ENCODE measurements at regions not wholly inside any gene's neighbourhood (a gene's known extent, or its start where the extent isn't known, plus 50 kb on each side); places are given as distances from the start of the nearest gene placed in this dataset.
A peak's percentile ranks its signal among the peaks of the same experiment; 100 is the strongest.

DNA sequence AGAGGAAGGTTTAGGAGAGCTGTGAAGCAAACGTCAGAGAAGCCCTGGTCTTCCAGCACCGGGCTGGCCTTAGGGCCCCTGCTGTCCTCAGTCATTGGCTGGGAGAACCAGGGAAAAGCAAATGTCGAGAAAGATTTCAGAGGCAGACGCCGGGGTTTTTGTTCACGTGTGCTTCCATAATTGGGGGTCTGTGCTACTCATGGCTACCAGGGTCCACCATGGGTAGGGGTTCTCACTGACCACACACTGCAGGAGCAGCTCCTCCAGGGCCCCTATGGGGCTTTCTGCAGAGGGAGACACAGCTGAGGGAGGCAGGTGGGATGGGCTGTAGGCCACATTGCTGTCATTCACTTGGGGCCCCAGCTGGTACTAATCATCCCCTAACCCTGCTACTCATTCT, 291.8 kb upstream of the FOXQ1 start:
- Mint-ChIP-seq H3K27ac (ENCODE audit: unreplicated experiment) (no peak overlapping the region), H3K4me1 (ENCODE audit: low read depth, unreplicated experiment) (no peaks in the 10 kb centered on the region), H3K4me3 (ENCODE audit: low read depth, unreplicated experiment) (no peak overlapping the region), H3K9me3 (ENCODE audit: low read depth, unreplicated experiment) (no peaks in the 10 kb centered on the region), H3K27me3 (ENCODE audit: unreplicated experiment) (no peaks in the 10 kb centered on the region), H3K36me3 (ENCODE audit: insufficient read depth, unreplicated experiment) (no peaks in the 10 kb centered on the region)
- CTCF ChIA-PET: no interaction called here
- TF ChIP-seq, protein P1, sequence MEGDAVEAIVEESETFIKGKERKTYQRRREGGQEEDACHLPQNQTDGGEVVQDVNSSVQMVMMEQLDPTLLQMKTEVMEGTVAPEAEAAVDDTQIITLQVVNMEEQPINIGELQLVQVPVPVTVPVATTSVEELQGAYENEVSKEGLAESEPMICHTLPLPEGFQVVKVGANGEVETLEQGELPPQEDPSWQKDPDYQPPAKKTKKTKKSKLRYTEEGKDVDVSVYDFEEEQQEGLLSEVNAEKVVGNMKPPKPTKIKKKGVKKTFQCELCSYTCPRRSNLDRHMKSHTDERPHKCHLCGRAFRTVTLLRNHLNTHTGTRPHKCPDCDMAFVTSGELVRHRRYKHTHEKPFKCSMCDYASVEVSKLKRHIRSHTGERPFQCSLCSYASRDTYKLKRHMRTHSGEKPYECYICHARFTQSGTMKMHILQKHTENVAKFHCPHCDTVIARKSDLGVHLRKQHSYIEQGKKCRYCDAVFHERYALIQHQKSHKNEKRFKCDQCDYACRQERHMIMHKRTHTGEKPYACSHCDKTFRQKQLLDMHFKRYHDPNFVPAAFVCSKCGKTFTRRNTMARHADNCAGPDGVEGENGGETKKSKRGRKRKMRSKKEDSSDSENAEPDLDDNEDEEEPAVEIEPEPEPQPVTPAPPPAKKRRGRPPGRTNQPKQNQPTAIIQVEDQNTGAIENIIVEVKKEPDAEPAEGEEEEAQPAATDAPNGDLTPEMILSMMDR (IDR thresholded peaks at IDR 0.05; ENCODE audit: unreplicated experiment): no peak
- intact Hi-C loops (cut with micrococcal nuclease; ENCODE audit: unreplicated experiment): no loop called here
- DNase-seq: no peak
- BruUV-seq (replicated peaks): no TSS peak

DNA sequence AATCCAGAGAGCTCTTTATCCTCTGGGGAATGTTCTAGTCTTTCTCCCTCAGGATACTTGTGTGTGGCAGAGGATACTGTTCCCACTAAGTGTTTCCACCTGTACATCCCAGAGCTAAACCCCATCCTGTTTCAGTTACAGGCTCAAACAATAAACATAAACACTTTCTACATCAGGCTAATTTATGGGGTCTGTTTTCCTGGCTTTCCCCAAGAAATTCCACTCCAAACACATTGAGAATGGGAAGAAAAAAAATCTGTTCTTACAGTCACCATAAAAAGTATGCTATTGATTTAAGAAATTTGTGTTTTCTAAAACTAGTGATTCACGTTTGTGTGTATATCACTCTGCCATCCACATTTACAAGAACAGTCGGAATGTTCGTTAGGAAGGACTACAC, 293.9 kb upstream of the FOXQ1 start:
- Mint-ChIP-seq H3K36me3 (ENCODE audit: insufficient read depth, unreplicated experiment) (no peaks in the 10 kb centered on the region), H3K4me3 (ENCODE audit: low read depth, unreplicated experiment) (no peak overlapping the region), H3K4me1 (ENCODE audit: low read depth, unreplicated experiment) (no peaks in the 10 kb centered on the region), H3K27ac (ENCODE audit: unreplicated experiment) (no peak overlapping the region), H3K9me3 (ENCODE audit: low read depth, unreplicated experiment) (no peaks in the 10 kb centered on the region), H3K27me3 (ENCODE audit: unreplicated experiment) (no peaks in the 10 kb centered on the region)
- CTCF ChIA-PET: no interaction called here
- no peak for DNase-seq
- BruUV-seq (replicated peaks): no TSS peak
- intact Hi-C loops (cut with micrococcal nuclease; ENCODE audit: unreplicated experiment): no loop called here
- TF ChIP-seq, protein P1 (IDR thresholded peaks at IDR 0.05; ENCODE audit: unreplicated experiment): no peak

DNA sequence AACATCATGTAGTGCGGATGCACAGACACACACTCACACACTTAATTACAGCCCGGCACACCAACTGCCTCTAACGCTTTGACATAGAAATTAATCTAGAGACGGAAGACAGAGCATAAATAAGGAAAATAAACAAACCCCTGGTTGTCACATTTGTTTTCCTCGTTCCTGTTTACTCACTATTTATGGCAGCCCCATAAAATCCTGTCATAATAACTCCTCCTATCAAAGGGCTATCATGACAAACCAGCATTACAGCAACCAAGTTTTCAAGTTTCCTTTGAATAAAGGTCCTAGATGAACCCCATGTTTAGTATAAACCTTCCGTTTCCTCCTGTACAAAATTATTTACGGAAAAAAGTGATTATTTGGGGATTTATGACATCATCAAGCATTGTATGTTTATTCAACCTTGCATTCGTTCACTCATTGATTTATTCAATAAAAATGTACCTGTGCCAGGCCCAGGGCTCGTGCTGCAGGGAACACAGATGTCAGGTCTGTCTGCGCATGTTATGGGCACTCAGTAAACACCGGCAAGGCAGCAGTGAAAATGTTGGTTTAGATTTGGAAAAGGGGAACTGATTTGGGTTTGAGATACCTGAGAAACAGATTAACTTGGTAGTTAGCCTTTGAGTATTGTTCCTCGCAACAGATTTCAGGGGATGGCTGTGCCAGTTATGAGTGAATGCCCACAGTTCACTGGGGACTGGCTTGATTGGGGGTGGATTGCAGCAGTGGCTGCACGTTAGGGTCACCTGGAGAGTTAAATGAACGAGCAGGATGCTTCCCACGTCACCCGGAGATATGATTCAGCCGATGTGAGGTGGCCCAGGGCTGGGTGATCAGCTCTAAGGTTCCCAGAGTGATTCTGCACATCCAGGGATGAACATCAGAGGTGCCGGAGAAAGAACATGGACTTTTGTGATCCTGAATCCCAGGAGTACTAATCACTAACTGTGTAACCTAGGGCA, 295.3 kb upstream of the FOXQ1 start:
- Mint-ChIP-seq H3K4me3 (ENCODE audit: low read depth, unreplicated experiment) (no peak overlapping the region), H3K9me3 (ENCODE audit: low read depth, unreplicated experiment) (no peaks in the 10 kb centered on the region), H3K27ac (ENCODE audit: unreplicated experiment) (no peak overlapping the region), H3K27me3 (ENCODE audit: unreplicated experiment) (no peaks in the 10 kb centered on the region), H3K36me3 (ENCODE audit: insufficient read depth, unreplicated experiment) (no peaks in the 10 kb centered on the region), H3K4me1 (ENCODE audit: low read depth, unreplicated experiment) (no peaks in the 10 kb centered on the region)
- no TSS peak for BruUV-seq (replicated peaks)
- DNase-seq: no peak
- intact Hi-C loops (cut with micrococcal nuclease; ENCODE audit: unreplicated experiment): no loop called here
- CTCF ChIA-PET: no interaction called here
- TF ChIP-seq, protein P1 (IDR thresholded peaks at IDR 0.05; ENCODE audit: unreplicated experiment): no peak

DNA sequence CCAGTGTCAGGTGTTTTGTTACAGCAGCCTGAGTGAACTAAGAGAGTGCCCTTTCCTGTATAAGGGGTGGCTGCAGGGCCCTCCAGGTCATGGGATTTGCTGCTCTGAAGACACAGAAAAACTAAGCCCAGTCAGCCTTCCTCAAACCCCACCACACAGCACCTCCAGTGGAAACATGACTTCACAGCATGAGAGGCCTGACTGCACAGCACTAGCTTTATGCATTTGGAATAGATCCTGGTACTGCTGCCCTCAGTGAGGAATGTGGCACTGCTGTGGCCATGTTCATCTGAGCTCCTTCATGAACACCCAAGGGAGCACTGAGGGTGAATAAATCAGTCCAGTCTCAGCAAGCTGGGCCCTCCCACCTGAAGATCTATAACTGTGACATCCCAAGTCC, 296.1 kb upstream of the FOXQ1 start:
- peak; percentile 4 for DNase-seq
- no peak overlapping the region for H3K4me3 Mint-ChIP-seq (ENCODE audit: low read depth, unreplicated experiment)
- no peaks in the 10 kb centered on the region for H3K36me3 Mint-ChIP-seq (ENCODE audit: insufficient read depth, unreplicated experiment)
- H3K27ac Mint-ChIP-seq (ENCODE audit: unreplicated experiment): no peak overlapping the region
- TF ChIP-seq, protein P1 (IDR thresholded peaks at IDR 0.05; ENCODE audit: unreplicated experiment): no peak
- H3K4me1 Mint-ChIP-seq (ENCODE audit: low read depth, unreplicated experiment): no peaks in the 10 kb centered on the region
- H3K27me3 Mint-ChIP-seq (ENCODE audit: unreplicated experiment): peaks cover 2% of the 10 kb centered on the region
- intact Hi-C loops (cut with micrococcal nuclease; ENCODE audit: unreplicated experiment): no loop called here
- CTCF ChIA-PET: no interaction called here
- BruUV-seq (replicated peaks): no TSS peak
- no peaks in the 10 kb centered on the region for H3K9me3 Mint-ChIP-seq (ENCODE audit: low read depth, unreplicated experiment)
